BLaER1 treated with 17β-estradiol and CSF1 and Interleukin-3, amounts not matched to agents 10 nM and 100 nM (cell line): ENCODE measurements at regions not wholly inside any gene's neighbourhood (a gene's known extent, or its start where the extent isn't known, plus 50 kb on each side); places are given as distances from the start of the nearest gene placed in this dataset.
A peak's percentile ranks its signal among the peaks of the same experiment; 100 is the strongest.

Source experiments
- H3K27ac ChIP-seq, 11 experiments: shearing (Covaris generic); formaldehyde crosslinking; 2 replicates each; pipeline ENCODE4 v1.8.1; 2022
- H3K27me3 ChIP-seq, 11 experiments: shearing (Covaris generic); formaldehyde crosslinking; 2 replicates each; pipeline ENCODE4 v1.8.1; 2022
- H3K36me3 ChIP-seq, 11 experiments: shearing (Covaris generic); formaldehyde crosslinking; 2 replicates each; pipeline ENCODE4 v1.8.1; 2022
- H3K4me1 ChIP-seq, 10 experiments: shearing (Covaris generic); formaldehyde crosslinking; 2 replicates each; pipeline ENCODE4 v1.8.1; 2022
- H3K4me2 ChIP-seq, 11 experiments: shearing (Covaris generic); formaldehyde crosslinking; 2 replicates each; pipeline ENCODE4 v1.8.1; 2022
- H3K4me3 ChIP-seq, 10 experiments: shearing (Covaris generic); formaldehyde crosslinking; 2 replicates each; pipeline ENCODE4 v1.8.1; 2022
- H3K9ac ChIP-seq, 11 experiments: shearing (Covaris generic); formaldehyde crosslinking; 2 replicates each; pipeline ENCODE4 v1.8.1; 2022
- H3K9me3 ChIP-seq, 11 experiments: shearing (Covaris generic); formaldehyde crosslinking; replicated peaks in 1 of 11; 2 replicates each; pipeline ENCODE4 v1.8.1; 2022
- H4K20me1 ChIP-seq, 11 experiments: shearing (Covaris generic); formaldehyde crosslinking; 2 replicates each; pipeline ENCODE4 v1.8.1; 2022
- Cebpa-rat ChIP-seq, 11 experiments: shearing (Covaris generic); IDR thresholded peaks; 2 replicates each; pipeline ENCODE4 v1.8.1; 2022

GRCh38 chr10:23999445-23999844, 209.5 kb upstream of the KIAA1217 start:
- Histone ChIP-seq H3K9ac (no peak overlapping the region), H3K36me3 (no peaks in the 10 kb centered on the region), H3K27ac (no peak overlapping the region), H3K4me2 (no peak overlapping the region), H3K4me1 (no peaks in the 10 kb centered on the region), H3K27me3 (no peaks in the 10 kb centered on the region), H4K20me1 (no peaks in the 10 kb centered on the region), H3K9me3 (no peaks in the 10 kb centered on the region), H3K4me3 (no peak overlapping the region)
- TF ChIP-seq Cebpa-rat (IDR thresholded peaks at IDR 0.05), result no peak

GRCh38 chr10:24000271-24000813, 208.6 kb upstream of the KIAA1217 start:
- Histone ChIP-seq H4K20me1 (no peaks in the 10 kb centered on the region; a peak in 1 of 22 replicates), H3K27me3 (no peaks in the 10 kb centered on the region), H3K9ac (no peak overlapping the region), H3K36me3 (no peaks in the 10 kb centered on the region), H3K4me2 (no peak overlapping the region), H3K4me1 (no peaks in the 10 kb centered on the region), H3K9me3 (no peaks in the 10 kb centered on the region), H3K27ac (no peak overlapping the region), H3K4me3 (no peak overlapping the region)
- no peak for TF ChIP-seq Cebpa-rat (IDR thresholded peaks at IDR 0.05)

GRCh38 chr10:24006741-24007140, 202.2 kb upstream of the KIAA1217 start:
- H3K27ac ChIP-seq, result no peak overlapping the region
- H4K20me1 ChIP-seq, result no peaks in the 10 kb centered on the region; a peak in 1 of 22 replicates
- no peaks in the 10 kb centered on the region for H3K36me3 ChIP-seq
- H3K9me3 ChIP-seq, result no peaks in the 10 kb centered on the region
- peaks cover 9 to 25% (median 11%) of the 10 kb centered on the region in 10 experiments; a peak in 17 of 20 replicates for H3K4me1 ChIP-seq
- no peak overlapping the region for H3K9ac ChIP-seq
- no peaks in the 10 kb centered on the region for H3K27me3 ChIP-seq
- no peak overlapping the region for H3K4me2 ChIP-seq
- H3K4me3 ChIP-seq, result no peak overlapping the region
- TF ChIP-seq Cebpa-rat (IDR thresholded peaks at IDR 0.05), result no peak

GRCh38 chr10:24007359-24007758, 201.6 kb upstream of the KIAA1217 start:
- Histone ChIP-seq H3K9me3 (no peaks in the 10 kb centered on the region), H3K4me3 (no peak overlapping the region), H3K4me2 (no peak overlapping the region), H3K9ac (no peak overlapping the region), H3K27me3 (no peaks in the 10 kb centered on the region), H3K27ac (no peak overlapping the region), H3K36me3 (no peaks in the 10 kb centered on the region), H3K4me1 (peaks cover 9 to 25% (median 11%) of the 10 kb centered on the region in 10 experiments; a peak in 17 of 20 replicates), H4K20me1 (no peaks in the 10 kb centered on the region; a peak in 1 of 22 replicates)
- no peak for TF ChIP-seq Cebpa-rat (IDR thresholded peaks at IDR 0.05)

GRCh38 chr10:24008164-24009091, 200.5 kb upstream of the KIAA1217 start:
- no peak overlapping the region for H3K9ac ChIP-seq
- H3K4me1 ChIP-seq, result peaks cover 9 to 25% (median 11%) of the 10 kb centered on the region in 10 experiments; a peak in 17 of 20 replicates
- no peak for TF ChIP-seq Cebpa-rat (IDR thresholded peaks at IDR 0.05)
- no peak overlapping the region for H3K27ac ChIP-seq
- H4K20me1 ChIP-seq, result no peaks in the 10 kb centered on the region; a peak in 1 of 22 replicates
- H3K9me3 ChIP-seq, result no peaks in the 10 kb centered on the region
- H3K4me2 ChIP-seq, result peak overlapping the region; percentile 3 to 59 (median 37); a peak in 19 of 22 replicates
- no peaks in the 10 kb centered on the region for H3K36me3 ChIP-seq
- H3K27me3 ChIP-seq, result no peaks in the 10 kb centered on the region
- H3K4me3 ChIP-seq, result no peak overlapping the region

GRCh38 chr10:24009115-24009514, 199.8 kb upstream of the KIAA1217 start:
- no peaks in the 10 kb centered on the region for H3K27me3 ChIP-seq
- H3K9me3 ChIP-seq, result no peaks in the 10 kb centered on the region
- no peaks in the 10 kb centered on the region for H3K36me3 ChIP-seq
- no peak for TF ChIP-seq Cebpa-rat (IDR thresholded peaks at IDR 0.05)
- no peak overlapping the region for H3K4me3 ChIP-seq
- H3K4me1 ChIP-seq, result peaks cover 9 to 25% (median 11%) of the 10 kb centered on the region in 10 experiments; a peak in 17 of 20 replicates
- H4K20me1 ChIP-seq, result no peaks in the 10 kb centered on the region; a peak in 1 of 22 replicates
- no peak overlapping the region for H3K27ac ChIP-seq
- peak overlapping the region in 8 of 11 experiments; percentile 3 to 59 (median 39); a peak in 9 of 22 replicates for H3K4me2 ChIP-seq
- H3K9ac ChIP-seq, result no peak overlapping the region

GRCh38 chr10:24009736-24010135, 199.2 kb upstream of the KIAA1217 start:
- no peaks in the 10 kb centered on the region for H3K27me3 ChIP-seq

GRCh38 chr10:24010436-24010970, 198.4 kb upstream of the KIAA1217 start:
- Histone ChIP-seq H3K4me2 (no peak overlapping the region; a peak in 1 of 22 replicates), H3K27me3 (no peaks in the 10 kb centered on the region), H3K27ac (no peak overlapping the region), H3K4me3 (no peak overlapping the region), H3K9ac (no peak overlapping the region), H3K36me3 (no peaks in the 10 kb centered on the region), H4K20me1 (no peaks in the 10 kb centered on the region), H3K4me1 (peaks cover 9 to 25% (median 11%) of the 10 kb centered on the region in 10 experiments; a peak in 17 of 20 replicates), H3K9me3 (no peaks in the 10 kb centered on the region)
- no peak for TF ChIP-seq Cebpa-rat (IDR thresholded peaks at IDR 0.05)

More at GRCh38 chr10:24009736-24010135, 199.2 kb upstream of the KIAA1217 start:
- Histone ChIP-seq H3K9me3 (no peaks in the 10 kb centered on the region), H3K4me1 (peaks cover 9 to 25% (median 11%) of the 10 kb centered on the region in 10 experiments; a peak in 17 of 20 replicates), H3K9ac (no peak overlapping the region), H3K27ac (no peak overlapping the region), H3K36me3 (no peaks in the 10 kb centered on the region), H4K20me1 (no peaks in the 10 kb centered on the region; a peak in 1 of 22 replicates), H3K4me2 (peak overlapping the region in 1 of 11 experiments; percentile 48; a peak in 1 of 22 replicates), H3K4me3 (no peak overlapping the region)
- no peak for TF ChIP-seq Cebpa-rat (IDR thresholded peaks at IDR 0.05)

- Histone ChIP-seq H3K27ac (no peak overlapping the region), H3K27me3 (no peaks in the 10 kb centered on the region), H3K4me2 (no peak overlapping the region), H3K9me3 (peaks cover 0 to under 1% (median 0%) of the 10 kb centered on the region in 11 experiments; a peak in 1 of 22 replicates), H3K9ac (no peak overlapping the region), H3K36me3 (no peaks in the 10 kb centered on the region), H4K20me1 (no peaks in the 10 kb centered on the region), H3K4me3 (no peak overlapping the region), H3K4me1 (peaks cover 9 to 25% (median 11%) of the 10 kb centered on the region in 10 experiments; a peak in 17 of 20 replicates)
- TF ChIP-seq Cebpa-rat (IDR thresholded peaks at IDR 0.05), result no peak
Measured at GRCh38 chr10:24012249-24012803, 196.6 kb upstream of the KIAA1217 start.
